Loucy (cell line): ENCODE measurements at regions not wholly inside any gene's neighbourhood (a gene's known extent, or its start where the extent isn't known, plus 50 kb on each side); places are given as distances from the start of the nearest gene placed in this dataset.

Experiments used
- CTCF ChIP-seq: fragments of 200-600 bp; sonication (generic); conservative IDR thresholded peaks from 2 replicates; pipeline ENCODE4 v1.5.1; 2014; ENCODE audit warnings: mild to moderate bottlenecking, antibody characterized with exemption, low read length
- EZH2phosphoT487 ChIP-seq: fragments of 200-600 bp; IDR thresholded peaks from 2 replicates; pipeline ENCODE4 v1.6.1; 2018; ENCODE audit warnings: antibody characterized with exemption, mild to moderate bottlenecking, moderate library complexity, borderline replicate concordance

GRCh38 chr4:182190306-182190705, 52.9 kb upstream of the TENM3 start:
- TF ChIP-seq CTCF (no peak), EZH2phosphoT487 (no peak)
